GM12872 (cell line): ENCODE measurements at regions not wholly inside any gene's neighbourhood (a gene's known extent, or its start where the extent isn't known, plus 50 kb on each side); places are given as distances from the start of the nearest gene placed in this dataset.

Experiments used
- TF ChIP-seq, protein P1 (sequence below): IDR thresholded peaks from 3 replicates; pipeline ENCODE4 v1.5.1; 2011; ENCODE audit warnings: low read depth, mild to moderate bottlenecking, low read length, moderate library complexity; ENCODE audit not compliant: insufficient read depth

GRCh38 chr20:12110274-12110673, 192.6 kb downstream of the BTBD3 start:
- TF ChIP-seq, protein P1, sequence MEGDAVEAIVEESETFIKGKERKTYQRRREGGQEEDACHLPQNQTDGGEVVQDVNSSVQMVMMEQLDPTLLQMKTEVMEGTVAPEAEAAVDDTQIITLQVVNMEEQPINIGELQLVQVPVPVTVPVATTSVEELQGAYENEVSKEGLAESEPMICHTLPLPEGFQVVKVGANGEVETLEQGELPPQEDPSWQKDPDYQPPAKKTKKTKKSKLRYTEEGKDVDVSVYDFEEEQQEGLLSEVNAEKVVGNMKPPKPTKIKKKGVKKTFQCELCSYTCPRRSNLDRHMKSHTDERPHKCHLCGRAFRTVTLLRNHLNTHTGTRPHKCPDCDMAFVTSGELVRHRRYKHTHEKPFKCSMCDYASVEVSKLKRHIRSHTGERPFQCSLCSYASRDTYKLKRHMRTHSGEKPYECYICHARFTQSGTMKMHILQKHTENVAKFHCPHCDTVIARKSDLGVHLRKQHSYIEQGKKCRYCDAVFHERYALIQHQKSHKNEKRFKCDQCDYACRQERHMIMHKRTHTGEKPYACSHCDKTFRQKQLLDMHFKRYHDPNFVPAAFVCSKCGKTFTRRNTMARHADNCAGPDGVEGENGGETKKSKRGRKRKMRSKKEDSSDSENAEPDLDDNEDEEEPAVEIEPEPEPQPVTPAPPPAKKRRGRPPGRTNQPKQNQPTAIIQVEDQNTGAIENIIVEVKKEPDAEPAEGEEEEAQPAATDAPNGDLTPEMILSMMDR, result no peak

DNA sequence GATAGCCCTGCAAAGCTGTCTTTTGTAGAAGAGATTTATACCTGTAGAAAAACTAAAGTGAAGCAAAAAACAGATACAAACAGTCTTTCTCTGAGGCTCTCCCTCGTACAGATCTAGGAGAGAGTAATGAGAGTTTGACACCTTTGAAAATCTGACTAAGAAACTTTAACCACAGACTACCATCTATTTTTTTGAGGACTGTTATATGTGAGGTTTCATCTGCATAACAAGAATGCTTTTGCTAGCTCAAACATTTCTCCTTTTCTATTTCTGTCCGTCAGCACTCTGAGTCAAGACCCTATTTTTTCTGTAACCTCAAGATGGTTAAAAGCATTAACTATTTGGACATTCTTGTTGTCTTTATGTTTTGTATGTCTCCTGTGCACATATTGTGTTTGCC, 193.0 kb downstream of the BTBD3 start:
- TF ChIP-seq, protein P1, result no peak

GRCh38 chr20:12111431-12112088, 193.9 kb downstream of the BTBD3 start:
- TF ChIP-seq, protein P1, result no peak

GRCh38 chr20:12112089-12112474, 194.4 kb downstream of the BTBD3 start:
- TF ChIP-seq, protein P1, result no peak

- TF ChIP-seq, protein P1, result no peak
These were observed 195.0 kb downstream of the BTBD3 start for GRCh38 chr20:12112665-12113064.

DNA sequence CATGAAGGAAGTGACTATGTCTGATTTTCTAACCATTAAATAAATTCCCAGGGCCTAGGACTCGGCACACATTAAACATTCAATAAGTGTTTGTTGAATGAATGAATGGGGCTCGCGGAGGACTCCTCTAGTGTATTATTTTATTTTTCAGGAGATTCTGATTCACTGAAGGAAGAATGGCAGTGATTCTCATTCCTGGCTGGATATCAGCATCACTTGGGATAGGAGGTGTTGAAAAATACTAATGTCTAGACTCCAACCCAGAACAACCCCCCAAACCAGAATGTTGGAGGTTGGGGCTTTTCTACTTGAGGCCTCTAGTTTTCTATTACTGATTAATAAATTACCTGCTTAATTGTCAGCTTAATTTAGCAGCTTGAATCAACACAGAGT, 195.4 kb downstream of the BTBD3 start:
- TF ChIP-seq, protein P1, result no peak

DNA sequence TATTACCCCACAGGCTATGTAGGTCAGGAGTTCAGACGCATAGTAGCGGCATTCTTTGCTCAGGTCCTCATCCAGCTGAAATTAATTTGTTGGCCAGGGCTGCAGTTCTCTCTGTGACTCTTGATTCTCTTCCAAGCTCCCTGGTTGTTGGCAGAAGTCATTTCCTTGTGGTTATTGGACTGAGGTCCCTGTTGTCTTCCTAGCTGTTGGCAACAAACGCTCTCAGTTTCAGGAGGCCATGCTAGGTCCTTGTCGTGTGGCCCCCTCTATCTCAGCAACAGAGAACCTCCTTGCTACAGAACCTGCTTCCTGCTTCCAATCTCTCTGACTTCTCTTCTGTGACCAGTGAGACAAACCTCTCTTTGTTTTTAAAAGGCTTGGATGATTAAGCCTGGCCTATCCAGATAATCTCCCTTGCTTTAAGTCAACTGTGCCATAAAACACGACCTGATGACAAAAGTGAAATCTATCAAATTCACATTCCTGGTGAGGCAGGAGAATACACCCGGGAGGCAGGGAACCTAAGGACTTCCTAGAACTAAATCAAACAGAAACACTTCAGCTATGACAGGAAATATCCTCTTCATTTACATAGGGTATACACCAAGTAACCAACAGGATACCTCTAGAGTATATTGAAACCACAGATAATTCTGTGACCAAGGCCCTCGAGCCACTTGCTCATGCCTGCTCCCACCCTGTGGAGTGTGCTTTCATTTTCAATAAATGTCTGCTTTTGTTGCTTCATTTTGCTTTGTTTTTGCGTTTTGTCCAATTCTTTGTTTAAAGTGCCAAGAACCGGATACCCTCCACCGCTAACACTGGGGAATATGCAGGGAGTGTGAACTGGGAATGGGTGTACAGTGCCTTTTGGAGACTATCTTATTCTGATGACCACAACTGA, 196.0 kb downstream of the BTBD3 start:
- TF ChIP-seq, protein P1, result no peak
